GM18505 (cell line): ENCODE measurements at regions not wholly inside any gene's neighbourhood (a gene's known extent, or its start where the extent isn't known, plus 50 kb on each side); places are given as distances from the start of the nearest gene placed in this dataset.
"Not testable (repeated sequence)": the region's sequence is repeated elsewhere in the genome, so short reads cannot be mapped to it uniquely, and the experiment has no call there.

Source experiments
- ATAC-seq: cut with Tn5 transposase; IDR thresholded peaks from one replicate; pipeline ENCODE4 v1.9.1; 2021; ENCODE audit not compliant: unreplicated experiment
- POLR2A ChIP-seq: IDR thresholded peaks from 4 replicates; pipeline ENCODE4 v1.6.1; 2011; ENCODE audit warnings: borderline replicate concordance; ENCODE audit not compliant: insufficient read depth, insufficient read length; ENCODE audit errors: extremely low read depth

DNA sequence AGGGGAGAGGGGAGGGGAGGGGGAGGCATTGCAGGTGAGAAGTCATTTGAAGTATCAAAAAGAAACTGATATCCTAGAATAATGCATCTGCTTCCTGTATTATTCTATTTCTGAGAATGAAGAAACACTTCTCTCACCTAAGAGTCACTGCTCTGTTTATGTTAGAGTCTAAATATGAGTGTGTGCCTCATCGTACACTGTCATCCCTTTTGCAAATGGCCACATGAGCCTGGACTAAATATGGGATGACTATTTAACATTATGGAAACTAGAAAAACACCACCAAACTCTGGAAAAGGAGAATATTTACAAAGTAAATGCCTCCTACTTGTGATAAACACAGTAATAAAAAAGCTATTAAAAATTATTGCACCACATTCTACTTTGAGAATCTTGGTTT, 146.4 kb upstream of the NOCT start:
- TF ChIP-seq POLR2A = no peak
- ATAC-seq = no peak

DNA sequence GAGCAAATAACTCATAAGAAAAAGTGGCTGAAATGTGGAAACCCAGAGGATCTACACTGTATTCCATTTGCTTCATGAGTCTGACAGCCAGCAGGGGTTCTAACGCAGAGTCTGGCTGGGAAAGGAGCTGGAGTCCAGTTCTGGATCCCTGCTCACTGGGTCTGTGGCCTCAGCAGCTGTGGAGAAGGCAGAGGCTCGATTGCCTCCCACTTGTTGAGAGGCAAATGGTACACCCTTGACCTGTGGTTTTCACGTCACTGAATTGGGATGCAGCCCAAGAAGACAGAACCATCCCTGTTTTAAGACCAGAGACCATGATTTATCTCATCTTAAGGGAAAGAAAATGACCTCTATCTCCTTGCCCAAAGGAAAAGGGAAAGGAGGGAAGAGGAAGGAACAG, 147.0 kb upstream of the NOCT start:
- ATAC-seq = no peak
- no peak for TF ChIP-seq POLR2A

DNA sequence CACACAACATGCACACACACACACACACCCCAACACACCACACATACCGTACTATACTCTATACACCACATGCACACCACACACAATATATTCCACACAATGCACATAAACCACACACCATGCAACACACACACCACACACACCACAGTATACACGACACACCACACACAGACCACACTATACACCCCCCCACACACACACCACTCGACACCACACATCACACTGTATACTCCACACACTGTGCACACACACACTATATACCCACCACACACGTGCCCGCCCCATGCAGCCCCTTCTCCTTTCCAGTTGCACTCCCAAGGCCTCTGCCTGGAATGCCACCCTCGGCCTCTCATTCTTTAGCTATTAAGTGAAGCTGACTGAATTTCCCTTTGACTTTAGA, 148.2 kb upstream of the NOCT start:
- ATAC-seq = no peak

DNA sequence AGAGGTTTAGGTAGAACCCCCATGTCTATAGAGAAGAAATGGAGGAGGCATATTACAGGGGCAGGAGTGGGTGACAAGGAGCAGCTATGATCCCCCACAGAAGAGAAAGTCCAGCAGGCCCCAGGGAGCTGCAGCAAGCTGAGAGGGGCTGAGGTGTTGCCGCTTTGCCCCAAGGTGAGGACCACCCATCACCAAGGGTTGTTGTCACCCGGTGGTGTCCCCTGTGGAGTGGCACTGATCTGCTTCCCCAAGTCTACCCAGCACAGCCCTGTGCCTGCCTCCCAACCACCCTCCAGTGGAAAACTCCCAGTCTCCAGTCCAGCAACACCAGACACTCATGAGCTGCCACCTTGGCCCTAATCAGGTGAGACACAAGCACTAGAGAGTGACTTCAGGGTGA, 149.3 kb upstream of the NOCT start:
- TF ChIP-seq POLR2A = no peak

More for the DNA sequence above, 148.2 kb upstream of the NOCT start:
- no peak for TF ChIP-seq POLR2A

DNA sequence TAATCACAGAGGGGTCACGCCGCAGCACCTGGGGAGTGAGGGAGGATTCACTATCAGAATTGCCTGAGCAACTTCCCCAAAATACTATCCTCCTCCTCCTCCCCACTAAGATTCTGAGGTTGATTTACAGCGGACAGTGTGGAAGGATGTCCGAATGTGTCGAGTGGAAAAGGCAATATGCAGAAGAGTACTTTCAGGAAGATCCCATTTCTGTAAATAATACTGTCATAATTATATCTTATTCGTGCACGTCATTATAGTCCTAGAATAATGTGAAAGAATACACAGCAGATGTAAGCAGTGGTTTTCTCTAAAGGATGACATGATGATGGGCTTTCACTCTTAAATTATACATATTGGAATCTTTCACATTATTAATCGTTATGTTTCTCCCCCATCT, 149.8 kb upstream of the NOCT start:
- ATAC-seq = no peak
- TF ChIP-seq POLR2A = no peak

More for the DNA sequence above, 149.3 kb upstream of the NOCT start:
- no peak for ATAC-seq

DNA sequence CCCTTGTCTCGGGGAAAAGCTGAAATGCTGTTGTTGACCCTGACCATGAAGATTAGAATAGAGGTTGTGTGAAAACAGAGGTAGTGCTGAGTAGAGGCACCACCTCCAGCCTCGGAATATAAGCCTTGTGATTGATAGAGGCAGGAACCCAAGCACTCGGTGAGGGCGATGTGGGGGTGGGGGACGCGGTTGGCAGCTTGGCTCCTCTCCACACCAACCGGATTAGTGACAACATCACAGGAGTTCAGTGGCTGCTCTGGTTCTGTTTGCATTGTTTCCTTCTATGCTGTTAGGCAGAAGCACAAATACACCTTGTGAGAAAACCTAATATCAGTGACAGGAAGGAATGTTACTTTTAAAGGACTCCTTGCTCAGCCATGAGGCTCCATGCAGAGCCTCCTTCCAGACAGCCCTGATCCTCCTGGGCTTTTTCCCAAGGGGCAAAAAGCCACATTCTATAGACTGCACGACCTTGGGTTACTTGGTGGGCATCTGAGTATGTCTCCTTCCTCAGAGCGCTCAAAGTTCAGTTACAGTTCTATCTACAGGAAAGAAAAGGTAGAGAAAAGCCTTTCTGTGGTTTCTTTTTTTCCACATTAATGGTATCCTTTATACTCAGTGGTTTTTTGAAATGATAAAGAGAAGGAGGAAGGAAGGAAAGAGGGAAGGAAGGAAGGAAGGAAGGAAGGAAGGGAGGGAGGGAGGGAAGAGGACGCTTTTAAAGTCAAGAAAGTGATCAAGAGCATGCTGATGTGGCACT, 150.4 kb upstream of the NOCT start:
- no peak for ATAC-seq

DNA sequence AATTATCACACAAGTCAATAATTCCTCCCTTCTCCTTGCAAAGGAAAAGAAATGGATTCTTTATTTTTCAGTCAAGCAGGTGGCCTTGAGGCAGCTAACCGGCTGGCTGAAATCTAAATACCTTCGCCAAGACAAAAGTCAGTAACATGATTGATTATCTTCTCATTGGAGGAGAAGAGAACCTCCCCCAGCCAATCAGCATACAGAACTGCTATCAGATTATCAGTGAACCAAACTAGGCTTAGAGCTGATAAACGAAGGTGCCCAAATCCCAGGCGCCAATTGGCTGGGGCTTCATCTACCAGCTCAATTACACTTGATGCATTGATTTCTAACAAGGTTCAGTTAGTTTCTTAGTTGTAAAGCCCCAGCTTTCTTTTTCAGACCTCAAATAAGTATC, 152.4 kb upstream of the NOCT start:
- ATAC-seq = no peak

More for the DNA sequence above, 150.4 kb upstream of the NOCT start:
- no peak for TF ChIP-seq POLR2A

DNA sequence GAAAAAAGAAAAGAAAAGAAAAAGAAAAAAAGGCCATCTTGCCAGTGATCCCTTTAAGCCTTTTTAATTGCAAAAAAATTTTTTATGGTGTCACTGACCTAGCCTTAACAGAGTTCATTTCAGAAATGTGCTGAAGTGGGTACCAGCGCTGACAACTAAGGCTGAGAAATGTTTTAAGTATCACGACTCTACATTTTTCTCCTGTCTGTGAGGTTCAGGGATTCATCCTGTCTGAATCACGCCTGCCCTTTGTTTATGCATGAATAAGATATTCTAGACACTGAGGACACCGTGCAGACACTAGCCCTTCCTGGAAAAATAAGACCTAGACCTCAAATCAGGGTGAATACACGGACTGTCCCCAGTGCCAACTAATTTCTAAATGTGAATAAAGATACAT, 154.4 kb upstream of the NOCT start:
- TF ChIP-seq POLR2A = no peak
- no peak for ATAC-seq

More for the DNA sequence above, 152.4 kb upstream of the NOCT start:
- TF ChIP-seq POLR2A = no peak

DNA sequence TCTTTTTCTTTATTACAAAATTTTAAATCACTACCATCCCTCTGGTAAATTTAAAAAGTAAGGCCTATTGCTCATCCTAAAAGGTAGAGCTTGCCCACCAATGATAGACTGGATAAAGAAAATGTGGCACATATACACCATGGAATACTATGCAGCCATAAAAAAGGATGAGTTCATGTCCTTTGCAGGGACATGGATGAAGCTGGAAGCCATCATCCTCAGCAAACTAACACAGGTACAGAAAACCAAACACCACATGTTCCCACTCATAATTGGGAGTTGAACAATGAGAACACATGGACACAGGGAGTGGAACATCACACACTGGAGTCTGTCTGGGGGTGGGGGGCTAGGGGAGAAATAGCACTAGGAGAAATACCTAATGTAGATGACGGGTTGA, 155.2 kb upstream of the NOCT start:
- ATAC-seq = not testable (repeated sequence)

DNA sequence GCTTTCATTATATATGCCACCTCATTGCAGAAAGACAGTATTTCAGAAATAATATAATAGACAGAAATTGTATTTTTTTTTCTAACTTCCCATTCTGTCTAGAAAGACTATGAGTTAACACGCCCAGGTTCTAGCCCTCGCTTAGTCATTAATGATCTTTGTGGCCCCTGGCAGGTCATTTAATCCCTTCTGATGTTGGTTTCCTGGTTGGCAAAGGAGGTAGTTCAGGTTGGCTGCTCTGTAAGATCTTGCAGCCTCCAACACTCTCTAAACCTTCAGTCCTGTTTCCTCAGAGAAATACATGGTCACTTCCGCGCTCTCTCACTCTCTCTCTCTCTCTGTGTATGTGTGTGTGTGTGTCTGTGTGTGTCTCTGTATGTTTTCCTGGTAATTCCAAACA, 156.3 kb upstream of the NOCT start:
- ATAC-seq = no peak
- no peak for TF ChIP-seq POLR2A

DNA sequence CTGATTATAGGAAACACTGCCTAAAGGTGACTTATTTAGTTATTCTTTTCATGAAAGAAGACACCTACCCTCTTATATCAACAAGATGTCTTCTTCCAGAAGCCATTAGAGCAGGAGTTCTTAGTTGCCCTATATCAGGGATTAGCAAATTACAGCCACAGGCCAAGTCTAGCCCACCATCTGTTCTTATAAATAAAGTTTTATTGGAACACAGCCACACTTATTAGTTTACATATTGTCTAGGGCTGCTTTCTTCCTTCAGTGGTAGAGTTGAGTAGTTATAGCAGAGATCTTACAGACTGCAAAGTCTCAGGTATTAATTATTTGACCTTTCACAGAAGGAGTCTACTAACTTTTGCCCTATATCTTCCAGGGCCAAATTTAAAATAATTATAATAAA, 157.2 kb upstream of the NOCT start:
- no peak for TF ChIP-seq POLR2A
- no peak for ATAC-seq

DNA sequence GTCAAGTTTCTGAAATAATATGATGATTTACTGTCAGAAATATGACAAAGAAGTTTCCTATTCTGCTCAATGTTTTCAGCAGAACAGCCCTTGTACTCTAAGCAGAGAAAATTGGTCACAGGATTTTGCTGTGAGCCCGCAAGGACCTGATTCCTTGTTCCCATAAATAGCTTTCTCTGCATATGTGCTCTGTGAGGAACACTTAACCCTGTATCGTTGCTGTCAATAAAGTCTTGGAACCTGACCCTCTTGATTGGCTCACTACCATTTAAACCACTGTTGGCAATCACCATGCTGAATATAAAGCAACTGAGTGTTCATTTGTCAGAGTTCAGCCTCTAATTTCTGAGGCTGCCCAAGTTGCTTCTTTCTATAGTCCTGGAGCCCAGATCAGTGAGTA, 158.2 kb upstream of the NOCT start:
- no peak for ATAC-seq

DNA sequence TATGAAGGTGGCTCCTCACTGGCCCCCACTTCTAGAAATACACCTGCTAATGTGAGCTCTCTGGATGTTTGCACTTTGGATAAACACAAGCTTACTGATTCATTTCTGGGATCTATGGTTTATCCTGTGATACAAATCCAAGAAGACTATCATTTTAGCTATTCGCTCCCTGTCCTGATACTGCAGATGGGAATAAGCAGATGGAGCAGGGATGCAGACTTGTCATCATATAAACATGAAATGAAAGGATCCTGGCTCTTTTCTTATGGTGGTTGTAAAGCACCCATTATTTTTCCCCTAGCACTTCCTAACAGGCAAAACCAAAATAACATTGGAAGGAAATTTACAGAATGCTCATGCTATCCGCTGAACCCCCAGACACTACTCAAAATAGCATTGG, 162.9 kb upstream of the NOCT start:
- no peak for ATAC-seq
- no peak for TF ChIP-seq POLR2A

More for the DNA sequence above, 158.2 kb upstream of the NOCT start:
- no peak for TF ChIP-seq POLR2A

DNA sequence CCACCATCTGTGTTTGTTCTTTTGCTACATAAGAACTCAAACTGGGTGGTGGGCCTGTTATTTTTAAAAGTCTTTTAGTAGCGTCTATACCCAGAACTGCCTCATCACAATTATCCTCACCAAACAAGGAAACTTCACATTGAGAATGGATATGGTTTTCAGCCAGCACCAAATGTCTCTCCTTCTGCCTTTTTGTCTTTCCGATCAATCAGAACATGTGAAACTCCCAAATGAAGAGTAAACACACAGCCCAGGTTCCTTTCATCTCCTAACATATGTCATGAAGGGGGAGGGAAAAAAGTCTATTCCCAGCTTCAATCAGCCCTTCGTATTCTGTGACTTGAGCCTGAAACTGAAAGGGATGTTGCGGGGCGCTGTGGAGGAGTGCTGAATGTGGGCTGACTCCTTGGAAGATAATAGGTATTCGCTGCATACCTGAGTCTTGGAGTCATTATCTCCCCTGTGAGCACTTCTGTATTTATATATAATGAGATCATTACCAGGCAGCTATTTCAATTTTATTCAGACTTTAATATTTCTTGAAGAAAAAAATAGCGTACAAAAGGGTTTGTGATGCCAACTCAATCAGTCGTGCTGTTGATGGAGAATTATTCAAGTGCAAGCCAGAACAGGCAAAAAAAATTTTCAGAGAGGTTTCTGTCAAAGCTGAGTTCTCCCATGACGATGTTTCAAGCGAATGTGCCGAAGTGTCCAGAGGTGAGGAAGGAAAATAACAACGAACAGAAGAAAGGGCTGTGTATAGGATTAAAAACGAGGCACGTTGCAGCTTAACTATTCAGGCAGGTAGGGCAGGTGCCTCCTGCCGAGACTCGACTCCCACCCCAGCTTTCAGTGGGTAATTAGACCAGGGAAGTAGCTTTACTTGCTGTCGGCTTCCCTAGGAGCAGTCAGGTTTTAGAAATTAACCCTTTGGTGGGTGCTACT, 163.9 kb upstream of the NOCT start:
- TF ChIP-seq POLR2A = no peak
- ATAC-seq = no peak
